ENCODE measurements at regions not wholly inside any gene's neighbourhood (a gene's known extent, or its start where the extent isn't known, plus 50 kb on each side); places are given as distances from the start of the nearest gene placed in this dataset.

DNA sequence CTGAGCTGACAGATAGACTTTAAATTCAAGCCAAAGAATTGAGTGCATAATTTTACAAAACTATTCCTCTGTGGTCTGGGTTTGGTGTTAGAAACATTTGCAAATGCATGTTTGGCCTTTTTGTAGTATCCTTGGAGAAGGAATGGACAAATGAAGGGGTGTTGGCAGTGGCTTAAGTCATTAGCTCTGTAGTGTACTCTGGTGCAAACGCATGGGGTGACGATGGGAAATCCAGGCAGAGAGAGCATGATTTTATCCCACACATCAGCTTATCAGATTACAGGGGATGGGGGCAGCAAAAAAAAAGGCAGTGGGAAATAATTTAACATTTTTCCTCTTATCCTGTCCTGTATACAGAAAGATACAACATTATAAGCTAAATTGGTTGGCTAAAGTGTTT lies 320.6 kb downstream of the ZNF516 start:
- Histone ChIP-seq H3F3A (ENCODE audit: insufficient read depth, low read depth) (no peaks in the 10 kb centered on the region), H3K9me2 (ENCODE audit: insufficient read depth) (no peaks in the 10 kb centered on the region), H2AFZ (no peak overlapping the region), H3K27ac (no peak overlapping the region), H3K79me2 (ENCODE audit: low read depth) (no peaks in the 10 kb centered on the region), H3K4me1 (replicated peaks; ENCODE audit: insufficient read depth) (no peaks in the 10 kb centered on the region), H3K27me3 (ENCODE audit: insufficient read depth, low read depth) (peaks cover 66% of the 10 kb centered on the region), H3K4me2 (no peak overlapping the region), H3K4me3 (no peak overlapping the region), H4K20me1 (ENCODE audit: insufficient read depth) (no peaks in the 10 kb centered on the region), H3K36me3 (ENCODE audit: low read depth) (no peaks in the 10 kb centered on the region), H3K9me3 (ENCODE audit: insufficient read depth, low read depth) (no peaks in the 10 kb centered on the region)
- ChIA-PET CTCF (no interaction called here), POLR2A (ENCODE audit: unreplicated experiment) (no interaction called here)
- intact Hi-C loops (cut with micrococcal nuclease; ENCODE audit: unreplicated experiment): no loop called here
- TF ChIP-seq EZH2 (IDR thresholded peaks at IDR 0.05; ENCODE audit: low read depth): no peak
- no peak for TF ChIP-seq CTCF (conservative IDR thresholded peaks at IDR 0.05)
- no TSS peak for BruUV-seq (replicated peaks)
- DNase-seq: no peak

- TF ChIP-seq EZH2 (IDR thresholded peaks at IDR 0.05; ENCODE audit: low read depth): no peak
- TF ChIP-seq CTCF (conservative IDR thresholded peaks at IDR 0.05): peak; percentile 64
- CTCF ChIA-PET: no interaction called here
Observed at GRCh38 chr18:76169733-76170132, 325.3 kb downstream of the ZNF516 start.

DNA sequence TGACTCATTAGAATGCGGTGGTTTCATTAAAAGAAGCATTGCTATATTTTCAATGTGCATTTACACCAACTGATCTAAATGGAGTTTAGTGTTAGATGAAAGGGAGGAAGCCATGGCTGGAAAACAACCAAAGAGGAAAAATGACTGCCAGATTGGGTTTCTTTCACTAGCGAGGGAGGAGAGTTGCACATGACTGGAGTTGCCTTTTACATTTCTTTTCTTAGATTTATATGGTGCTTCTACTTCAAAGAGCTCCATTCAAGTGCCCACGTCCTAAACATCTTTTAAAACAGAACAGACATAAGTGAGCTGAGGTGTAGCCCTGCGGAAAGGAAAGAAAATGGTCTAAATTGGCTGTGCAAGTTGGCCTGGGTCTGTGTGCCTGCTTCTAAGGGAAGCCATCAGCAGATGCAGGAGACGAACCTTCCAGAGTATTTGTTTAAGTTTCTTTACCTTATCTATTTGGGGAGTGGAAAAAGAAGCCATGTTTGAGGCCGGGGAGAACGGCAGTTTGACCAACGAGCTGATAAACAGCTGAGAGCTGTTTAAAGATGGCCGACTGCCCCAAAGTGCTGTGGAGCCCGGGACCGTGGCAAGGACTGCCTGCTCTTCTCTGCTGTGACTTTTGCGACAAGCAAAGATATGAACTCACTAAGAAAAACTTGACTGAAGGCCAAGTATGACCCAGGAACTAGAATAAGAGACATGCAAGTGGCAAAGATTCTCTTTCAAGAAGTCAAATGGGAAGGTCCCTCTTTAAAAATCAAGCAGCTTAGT lies 327.0 kb downstream of the ZNF516 start:
- Histone ChIP-seq H3K9me2 (ENCODE audit: insufficient read depth) (no peaks in the 10 kb centered on the region), H2AFZ (no peak overlapping the region), H3K4me2 (no peak overlapping the region), H3K36me3 (ENCODE audit: low read depth) (no peaks in the 10 kb centered on the region), H4K20me1 (ENCODE audit: insufficient read depth) (no peaks in the 10 kb centered on the region), H3K4me3 (no peak overlapping the region), H3K79me2 (ENCODE audit: low read depth) (no peaks in the 10 kb centered on the region), H3F3A (ENCODE audit: insufficient read depth, low read depth) (no peaks in the 10 kb centered on the region), H3K4me1 (replicated peaks; ENCODE audit: insufficient read depth) (no peaks in the 10 kb centered on the region), H3K27ac (no peak overlapping the region), H3K9me3 (ENCODE audit: insufficient read depth, low read depth) (no peaks in the 10 kb centered on the region), H3K27me3 (ENCODE audit: insufficient read depth, low read depth) (peaks cover 75% of the 10 kb centered on the region)
- TF ChIP-seq EZH2 (IDR thresholded peaks at IDR 0.05; ENCODE audit: low read depth) (no peak), CTCF (conservative IDR thresholded peaks at IDR 0.05) (no peak)
- ChIA-PET CTCF (no interaction called here), POLR2A (ENCODE audit: unreplicated experiment) (no interaction called here)
- intact Hi-C loops (cut with micrococcal nuclease; ENCODE audit: unreplicated experiment): no loop called here
- no TSS peak for BruUV-seq (replicated peaks)
- DNase-seq: no peak

More at GRCh38 chr18:76169733-76170132, 325.3 kb downstream of the ZNF516 start:
- Histone ChIP-seq H3K27ac (no peak overlapping the region), H4K20me1 (ENCODE audit: insufficient read depth) (no peaks in the 10 kb centered on the region), H3K27me3 (ENCODE audit: insufficient read depth, low read depth) (peaks cover 75% of the 10 kb centered on the region), H3K4me1 (replicated peaks; ENCODE audit: insufficient read depth) (no peaks in the 10 kb centered on the region), H3K9me3 (ENCODE audit: insufficient read depth, low read depth) (no peaks in the 10 kb centered on the region), H3K9me2 (ENCODE audit: insufficient read depth) (no peaks in the 10 kb centered on the region), H3F3A (ENCODE audit: insufficient read depth, low read depth) (no peaks in the 10 kb centered on the region), H3K4me3 (no peak overlapping the region), H3K36me3 (ENCODE audit: low read depth) (no peaks in the 10 kb centered on the region), H3K79me2 (ENCODE audit: low read depth) (no peaks in the 10 kb centered on the region), H2AFZ (no peak overlapping the region), H3K4me2 (no peak overlapping the region)
- intact Hi-C loops (cut with micrococcal nuclease; ENCODE audit: unreplicated experiment): no loop called here
- no peak for DNase-seq
- POLR2A ChIA-PET (ENCODE audit: unreplicated experiment): no interaction called here
- no TSS peak for BruUV-seq (replicated peaks)
